WERI-Rb-1 (cell line): ENCODE measurements at regions not wholly inside any gene's neighbourhood (a gene's known extent, or its start where the extent isn't known, plus 50 kb on each side); places are given as distances from the start of the nearest gene placed in this dataset.
A peak's percentile ranks its signal among the peaks of the same experiment; 100 is the strongest.

Experiments
- DNase-seq: peaks from one replicate; pipeline ENCODE4 v3.0.0-alpha.2; 2020
- H3K27ac ChIP-seq: fragments of 250-450 bp; sonication (Bioruptor Pico); 2 replicates; pipeline ENCODE4 v1.5.1; 2020; ENCODE audit warnings: mild to moderate bottlenecking, moderate library complexity
- H3K27me3 ChIP-seq: fragments of 250-450 bp; sonication (Bioruptor Pico); 2 replicates; pipeline ENCODE4 v1.5.1; 2021; ENCODE audit warnings: mild to moderate bottlenecking, low read depth, moderate library complexity; ENCODE audit not compliant: insufficient read depth, severe bottlenecking
- H3K36me3 ChIP-seq: fragments of 250-450 bp; sonication (Bioruptor Pico); 2 replicates; pipeline ENCODE4 v1.5.1; 2020; ENCODE audit warnings: mild to moderate bottlenecking, moderate library complexity
- H3K4me3 ChIP-seq: 2 replicates; pipeline ENCODE4 v1.5.1; 2011; ENCODE audit warnings: low read depth, mild to moderate bottlenecking, control low read depth, low read length
- H3K9me3 ChIP-seq: fragments of 250-450 bp; sonication (Bioruptor Pico); 2 replicates; pipeline ENCODE4 v1.5.1; 2021; ENCODE audit warnings: mild to moderate bottlenecking, moderate library complexity; ENCODE audit not compliant: severe bottlenecking
- CTCF ChIP-seq: IDR thresholded peaks from 2 replicates; pipeline ENCODE4 v1.5.1; 2011; ENCODE audit warnings: low read depth, mild to moderate bottlenecking, control low read depth, inconsistent platforms, low read length

- Histone ChIP-seq H3K9me3 (no peaks in the 10 kb centered on the region), H3K27me3 (no peaks in the 10 kb centered on the region), H3K27ac (no peak overlapping the region), H3K36me3 (no peaks in the 10 kb centered on the region), H3K4me3 (no peak overlapping the region)
- no peak for DNase-seq
- TF ChIP-seq CTCF: no peak
Measured at GRCh38 chr10:128625926-128626325, 499.7 kb upstream of the MKI67 start.

- TF ChIP-seq CTCF: no peak
- no peaks in the 10 kb centered on the region for H3K9me3 ChIP-seq
- no peak overlapping the region for H3K4me3 ChIP-seq
- no peaks in the 10 kb centered on the region for H3K27me3 ChIP-seq
- no peaks in the 10 kb centered on the region for H3K36me3 ChIP-seq
- DNase-seq: no peak
- H3K27ac ChIP-seq: no peak overlapping the region
Measured at GRCh38 chr10:128626397-128627000, 500.3 kb upstream of the MKI67 start.

- H3K9me3 ChIP-seq: no peaks in the 10 kb centered on the region
- no peak for TF ChIP-seq CTCF
- no peaks in the 10 kb centered on the region for H3K27me3 ChIP-seq
- no peaks in the 10 kb centered on the region for H3K36me3 ChIP-seq
- DNase-seq: no peak
- H3K4me3 ChIP-seq: no peak overlapping the region
- H3K27ac ChIP-seq: no peak overlapping the region
Measured at GRCh38 chr10:128627811-128628210, 501.6 kb upstream of the MKI67 start.

- Histone ChIP-seq H3K36me3 (no peaks in the 10 kb centered on the region), H3K27me3 (no peaks in the 10 kb centered on the region), H3K27ac (no peak overlapping the region), H3K4me3 (no peak overlapping the region), H3K9me3 (no peaks in the 10 kb centered on the region)
- DNase-seq: no peak
- no peak for TF ChIP-seq CTCF
Measured at GRCh38 chr10:128628252-128628651, 502.0 kb upstream of the MKI67 start.

GRCh38 chr10:128629111-128630096, 503.2 kb upstream of the MKI67 start:
- Histone ChIP-seq H3K9me3 (no peaks in the 10 kb centered on the region), H3K36me3 (no peaks in the 10 kb centered on the region), H3K4me3 (no peak overlapping the region), H3K27me3 (no peaks in the 10 kb centered on the region), H3K27ac (no peak overlapping the region)
- DNase-seq: peak; percentile 67
- TF ChIP-seq CTCF: peak; percentile 5; the same call in 1 of the 2 replicates
